ENCODE measurements at regions not wholly inside any gene's neighbourhood (a gene's known extent, or its start where the extent isn't known, plus 50 kb on each side); places are given as distances from the start of the nearest gene placed in this dataset.

- no peaks in the 10 kb centered on the region for H3K27me3 ChIP-seq (ENCODE audit: insufficient read depth, poor library complexity, severe bottlenecking)
- no peaks in the 10 kb centered on the region for H3K36me3 ChIP-seq (ENCODE audit: low read depth)
- TF ChIP-seq, protein P1, sequence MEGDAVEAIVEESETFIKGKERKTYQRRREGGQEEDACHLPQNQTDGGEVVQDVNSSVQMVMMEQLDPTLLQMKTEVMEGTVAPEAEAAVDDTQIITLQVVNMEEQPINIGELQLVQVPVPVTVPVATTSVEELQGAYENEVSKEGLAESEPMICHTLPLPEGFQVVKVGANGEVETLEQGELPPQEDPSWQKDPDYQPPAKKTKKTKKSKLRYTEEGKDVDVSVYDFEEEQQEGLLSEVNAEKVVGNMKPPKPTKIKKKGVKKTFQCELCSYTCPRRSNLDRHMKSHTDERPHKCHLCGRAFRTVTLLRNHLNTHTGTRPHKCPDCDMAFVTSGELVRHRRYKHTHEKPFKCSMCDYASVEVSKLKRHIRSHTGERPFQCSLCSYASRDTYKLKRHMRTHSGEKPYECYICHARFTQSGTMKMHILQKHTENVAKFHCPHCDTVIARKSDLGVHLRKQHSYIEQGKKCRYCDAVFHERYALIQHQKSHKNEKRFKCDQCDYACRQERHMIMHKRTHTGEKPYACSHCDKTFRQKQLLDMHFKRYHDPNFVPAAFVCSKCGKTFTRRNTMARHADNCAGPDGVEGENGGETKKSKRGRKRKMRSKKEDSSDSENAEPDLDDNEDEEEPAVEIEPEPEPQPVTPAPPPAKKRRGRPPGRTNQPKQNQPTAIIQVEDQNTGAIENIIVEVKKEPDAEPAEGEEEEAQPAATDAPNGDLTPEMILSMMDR (IDR thresholded peaks at IDR 0.05; ENCODE audit: poor library complexity, severe bottlenecking): no peak
- ATAC-seq (ENCODE audit: low read depth) (no peak), DNase-seq (ENCODE audit: low spot score) (no peak)
- H3K9me3 ChIP-seq (ENCODE audit: severe bottlenecking): no peaks in the 10 kb centered on the region
- H3K4me3 ChIP-seq (ENCODE audit: severe bottlenecking): no peak overlapping the region
- H3K4me1 ChIP-seq (ENCODE audit: insufficient read depth, poor library complexity, severe bottlenecking): no peaks in the 10 kb centered on the region
- H3K27ac ChIP-seq (ENCODE audit: poor library complexity, severe bottlenecking): no peak overlapping the region
Measured at GRCh38 chr14:84998216-84998615, 531.7 kb upstream of the FLRT2 start.

- H3K36me3 ChIP-seq (ENCODE audit: low read depth): no peaks in the 10 kb centered on the region
- TF ChIP-seq, protein P1 (IDR thresholded peaks at IDR 0.05; ENCODE audit: poor library complexity, severe bottlenecking): no peak
- DNase-seq (ENCODE audit: low spot score): no peak
- H3K9me3 ChIP-seq (ENCODE audit: severe bottlenecking): no peaks in the 10 kb centered on the region
- no peak overlapping the region for H3K27ac ChIP-seq (ENCODE audit: poor library complexity, severe bottlenecking)
- H3K4me1 ChIP-seq (ENCODE audit: insufficient read depth, poor library complexity, severe bottlenecking): no peaks in the 10 kb centered on the region
- H3K4me3 ChIP-seq (ENCODE audit: severe bottlenecking): no peak overlapping the region
- no peaks in the 10 kb centered on the region for H3K27me3 ChIP-seq (ENCODE audit: insufficient read depth, poor library complexity, severe bottlenecking)
- no peak for ATAC-seq (ENCODE audit: low read depth)
Measured at GRCh38 chr14:85002846-85003245, 527.1 kb upstream of the FLRT2 start.

DNA sequence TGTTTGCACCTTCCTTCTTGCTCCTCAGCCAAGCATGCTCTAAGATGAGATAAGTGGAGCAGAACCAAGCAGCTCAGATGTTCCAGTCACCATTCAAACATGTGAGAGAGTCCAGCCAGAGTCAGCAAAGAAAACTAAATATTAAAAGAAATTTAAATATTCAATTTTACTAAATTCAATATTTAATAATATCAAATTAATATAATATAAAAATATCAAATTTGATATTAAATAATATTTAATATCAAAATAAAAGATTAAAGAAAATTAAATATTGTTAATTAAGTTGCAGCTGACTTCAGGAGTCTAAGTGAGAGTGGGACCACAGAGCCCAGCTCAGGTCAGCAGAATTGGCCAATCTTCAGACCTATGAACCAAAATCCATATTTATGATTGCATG is 526.1 kb upstream of the FLRT2 start:
- no peaks in the 10 kb centered on the region for H3K36me3 ChIP-seq (ENCODE audit: low read depth)
- H3K4me3 ChIP-seq (ENCODE audit: severe bottlenecking): no peak overlapping the region
- ATAC-seq (ENCODE audit: low read depth): no peak
- no peak overlapping the region for H3K27ac ChIP-seq (ENCODE audit: poor library complexity, severe bottlenecking)
- TF ChIP-seq, protein P1 (IDR thresholded peaks at IDR 0.05; ENCODE audit: poor library complexity, severe bottlenecking): no peak
- no peaks in the 10 kb centered on the region for H3K4me1 ChIP-seq (ENCODE audit: insufficient read depth, poor library complexity, severe bottlenecking)
- H3K9me3 ChIP-seq (ENCODE audit: severe bottlenecking): no peaks in the 10 kb centered on the region
- H3K27me3 ChIP-seq (ENCODE audit: insufficient read depth, poor library complexity, severe bottlenecking): no peaks in the 10 kb centered on the region
- no peak for DNase-seq (ENCODE audit: low spot score)

DNA sequence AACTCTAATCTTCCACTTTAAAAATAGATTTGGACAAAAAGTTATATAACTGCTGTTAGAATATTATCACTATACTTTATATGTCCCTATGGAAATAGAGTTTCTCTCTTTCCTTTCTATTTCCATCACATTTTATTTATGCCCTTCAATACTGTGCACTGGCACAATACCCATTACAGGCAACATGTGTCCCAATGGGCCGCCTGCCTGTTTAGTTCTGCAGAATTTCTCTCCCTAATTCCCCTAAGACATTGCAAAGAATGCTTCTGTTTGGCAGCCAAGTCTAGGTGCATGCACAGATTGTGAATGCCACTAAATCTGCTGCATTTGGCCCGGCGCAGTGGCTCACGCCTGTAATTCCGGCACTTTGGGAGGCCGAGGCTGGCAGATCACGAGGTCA is 520.4 kb upstream of the FLRT2 start:
- Histone ChIP-seq H3K4me3 (ENCODE audit: severe bottlenecking) (no peak overlapping the region), H3K9me3 (ENCODE audit: severe bottlenecking) (no peaks in the 10 kb centered on the region), H3K4me1 (ENCODE audit: insufficient read depth, poor library complexity, severe bottlenecking) (no peaks in the 10 kb centered on the region), H3K27me3 (ENCODE audit: insufficient read depth, poor library complexity, severe bottlenecking) (no peaks in the 10 kb centered on the region), H3K27ac (ENCODE audit: poor library complexity, severe bottlenecking) (no peak overlapping the region), H3K36me3 (ENCODE audit: low read depth) (no peaks in the 10 kb centered on the region)
- TF ChIP-seq, protein P1 (IDR thresholded peaks at IDR 0.05; ENCODE audit: poor library complexity, severe bottlenecking): no peak
- DNase-seq (ENCODE audit: low spot score): no peak
- ATAC-seq (ENCODE audit: low read depth): no peak

GRCh38 chr14:85010186-85010585 is 519.8 kb upstream of the FLRT2 start:
- H3K27ac ChIP-seq (ENCODE audit: poor library complexity, severe bottlenecking): no peak overlapping the region
- H3K27me3 ChIP-seq (ENCODE audit: insufficient read depth, poor library complexity, severe bottlenecking): no peaks in the 10 kb centered on the region

More at GRCh38 chr14:85010186-85010585, 519.8 kb upstream of the FLRT2 start:
- TF ChIP-seq, protein P1 (IDR thresholded peaks at IDR 0.05; ENCODE audit: poor library complexity, severe bottlenecking): no peak
- DNase-seq (ENCODE audit: low spot score) (no peak), ATAC-seq (ENCODE audit: low read depth) (no peak)
- Histone ChIP-seq H3K4me1 (ENCODE audit: insufficient read depth, poor library complexity, severe bottlenecking) (no peaks in the 10 kb centered on the region), H3K36me3 (ENCODE audit: low read depth) (no peaks in the 10 kb centered on the region), H3K9me3 (ENCODE audit: severe bottlenecking) (no peaks in the 10 kb centered on the region), H3K4me3 (ENCODE audit: severe bottlenecking) (no peak overlapping the region)

All from RWPE2 (cell line).